GM18507 (cell line): ENCODE measurements at regions not wholly inside any gene's neighbourhood (a gene's known extent, or its start where the extent isn't known, plus 50 kb on each side); places are given as distances from the start of the nearest gene placed in this dataset.

ENCODE experiments used
- DNase-seq: peaks from one replicate; pipeline ENCODE4 v3.0.0; 2011; ENCODE audit warnings: low read depth; ENCODE audit not compliant: insufficient read length; ENCODE audit errors: extremely low spot score
- FAIRE-seq: peaks from 2 replicates; lab custom pipeline; 2011; peaks lifted over from hg19 to GRCh38; lab: Jason Lieb, UNC

DNA sequence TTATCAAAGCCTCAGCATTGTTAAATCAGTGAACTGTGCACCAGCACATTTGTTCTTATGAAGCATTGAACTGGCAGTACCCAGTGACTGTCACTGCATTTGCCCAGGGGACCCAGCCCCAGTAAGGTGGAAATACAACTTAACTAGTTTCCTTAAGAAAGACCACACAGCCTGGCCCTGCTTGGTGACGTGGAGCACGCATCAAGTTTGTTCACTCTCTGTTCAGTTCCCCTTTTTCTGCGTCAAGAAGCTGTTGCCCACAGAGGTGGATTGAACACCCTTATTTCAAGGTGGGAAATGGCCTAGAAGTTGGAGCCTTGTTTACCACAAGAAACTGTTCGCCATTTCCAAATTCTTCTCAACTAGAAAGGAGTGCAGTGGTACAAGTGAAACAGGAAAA lies 69.9 kb upstream of the AGBL1 start:
- FAIRE-seq = no peak
- DNase-seq = no peak

DNA sequence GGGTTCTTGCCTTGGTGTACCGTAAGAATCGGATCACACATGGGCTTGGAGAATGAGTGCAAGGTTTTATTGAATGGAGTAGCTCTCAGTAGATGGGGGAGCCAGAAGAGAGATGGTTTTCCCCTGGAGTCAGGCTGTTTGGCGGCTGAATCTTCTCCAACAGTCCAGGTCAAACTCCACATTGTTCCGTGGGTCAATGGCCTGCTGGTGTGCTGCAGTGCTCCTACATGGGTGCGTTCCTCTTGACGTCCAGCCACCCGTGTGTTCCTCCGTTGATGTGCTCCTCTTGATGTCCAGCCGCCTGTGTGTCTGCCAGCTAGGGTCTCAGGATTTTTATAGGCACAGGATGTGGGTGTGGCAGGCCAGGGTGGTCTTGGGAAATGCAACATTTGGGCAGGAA lies 69.3 kb upstream of the AGBL1 start:
- no peak for FAIRE-seq
- no peak for DNase-seq

DNA sequence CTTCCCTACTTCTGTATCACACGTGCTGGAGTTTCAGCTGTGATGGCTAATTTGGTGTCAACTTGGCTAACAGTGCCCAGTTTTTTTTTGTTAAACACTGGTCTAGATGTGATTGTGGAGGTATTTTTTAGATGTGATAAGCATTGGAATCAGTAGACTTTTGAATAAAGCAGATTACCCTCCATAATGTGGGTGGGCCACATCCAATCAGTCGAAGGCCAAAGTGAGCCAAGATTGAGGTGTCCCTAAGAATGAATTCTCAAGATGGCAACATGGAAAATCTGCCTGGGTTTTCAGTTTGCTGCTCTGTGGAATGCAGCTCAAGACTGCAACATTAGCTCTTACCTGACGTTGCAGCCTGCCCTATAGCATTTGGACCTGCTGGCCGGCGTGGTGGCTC lies 68.8 kb upstream of the AGBL1 start:
- no peak for FAIRE-seq
- DNase-seq = no peak

- no peak for FAIRE-seq
- DNase-seq = no peak
These were observed 65.7 kb upstream of the AGBL1 start for GRCh38 chr15:86014016-86014415.

DNA sequence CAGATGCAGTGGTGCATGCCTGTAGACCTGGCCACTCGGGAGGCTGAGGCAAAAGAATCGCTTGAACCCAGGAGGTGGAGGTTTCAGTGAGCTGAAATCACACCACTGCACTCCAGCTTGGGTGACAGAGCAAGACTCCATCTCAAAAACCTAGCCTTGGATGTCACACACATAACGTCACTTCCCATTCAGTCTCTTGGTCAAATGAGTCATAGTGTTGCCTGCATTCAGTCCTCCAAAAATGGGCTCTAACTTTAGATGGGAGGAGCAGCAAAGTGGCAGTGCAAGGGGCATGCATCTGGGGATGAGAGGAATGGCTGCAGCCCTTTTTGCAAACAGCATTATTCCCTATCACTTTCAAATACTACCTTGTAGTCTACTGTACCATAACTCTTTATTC lies 62.9 kb upstream of the AGBL1 start:
- DNase-seq (no peak), FAIRE-seq (no peak)

DNA sequence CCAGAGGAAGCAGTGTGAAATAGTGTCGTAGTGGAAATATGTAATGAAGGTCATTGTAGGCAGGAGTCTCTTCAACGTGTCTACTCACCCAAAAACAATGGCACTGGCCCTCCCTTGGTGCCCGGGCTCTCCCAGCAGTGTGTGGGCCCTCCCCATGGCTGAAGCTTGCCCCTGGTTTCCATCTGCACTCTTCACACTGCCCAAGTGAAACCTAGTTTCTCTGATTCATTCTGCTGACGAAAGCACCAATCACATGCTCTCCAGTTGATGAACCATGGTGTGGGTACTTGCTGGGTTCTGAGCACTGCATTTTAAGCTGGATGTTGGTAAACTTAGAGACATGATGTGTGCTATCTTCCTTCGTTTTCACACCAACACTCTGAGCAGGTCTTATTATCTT lies 61.0 kb upstream of the AGBL1 start:
- FAIRE-seq = no peak
- DNase-seq = no peak

- DNase-seq (no peak), FAIRE-seq (no peak)
These were observed 58.1 kb upstream of the AGBL1 start for GRCh38 chr15:86021281-86022264.

DNA sequence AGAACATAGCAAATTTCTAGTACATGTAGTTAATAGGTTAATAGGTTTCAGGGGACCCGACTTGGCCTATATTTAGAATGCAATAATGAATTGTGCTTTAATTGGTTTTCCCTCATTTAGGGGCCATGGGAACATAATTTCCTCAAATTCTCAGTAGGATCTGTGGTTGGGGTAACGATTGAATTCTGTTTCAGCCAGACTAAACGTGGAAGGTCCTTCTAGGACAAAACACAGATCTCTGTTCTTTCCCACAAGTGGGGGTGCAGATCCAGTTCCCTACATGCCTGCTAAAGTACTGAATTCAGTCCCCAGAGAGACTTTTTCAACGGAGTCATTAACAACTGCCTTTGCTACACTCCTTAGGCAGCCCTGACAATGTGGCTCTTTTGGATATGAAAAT lies 50.7 kb upstream of the AGBL1 start:
- DNase-seq = no peak
- no peak for FAIRE-seq
